ENCODE measurements at regions not wholly inside any gene's neighbourhood (a gene's known extent, or its start where the extent isn't known, plus 50 kb on each side); places are given as distances from the start of the nearest gene placed in this dataset.

DNA sequence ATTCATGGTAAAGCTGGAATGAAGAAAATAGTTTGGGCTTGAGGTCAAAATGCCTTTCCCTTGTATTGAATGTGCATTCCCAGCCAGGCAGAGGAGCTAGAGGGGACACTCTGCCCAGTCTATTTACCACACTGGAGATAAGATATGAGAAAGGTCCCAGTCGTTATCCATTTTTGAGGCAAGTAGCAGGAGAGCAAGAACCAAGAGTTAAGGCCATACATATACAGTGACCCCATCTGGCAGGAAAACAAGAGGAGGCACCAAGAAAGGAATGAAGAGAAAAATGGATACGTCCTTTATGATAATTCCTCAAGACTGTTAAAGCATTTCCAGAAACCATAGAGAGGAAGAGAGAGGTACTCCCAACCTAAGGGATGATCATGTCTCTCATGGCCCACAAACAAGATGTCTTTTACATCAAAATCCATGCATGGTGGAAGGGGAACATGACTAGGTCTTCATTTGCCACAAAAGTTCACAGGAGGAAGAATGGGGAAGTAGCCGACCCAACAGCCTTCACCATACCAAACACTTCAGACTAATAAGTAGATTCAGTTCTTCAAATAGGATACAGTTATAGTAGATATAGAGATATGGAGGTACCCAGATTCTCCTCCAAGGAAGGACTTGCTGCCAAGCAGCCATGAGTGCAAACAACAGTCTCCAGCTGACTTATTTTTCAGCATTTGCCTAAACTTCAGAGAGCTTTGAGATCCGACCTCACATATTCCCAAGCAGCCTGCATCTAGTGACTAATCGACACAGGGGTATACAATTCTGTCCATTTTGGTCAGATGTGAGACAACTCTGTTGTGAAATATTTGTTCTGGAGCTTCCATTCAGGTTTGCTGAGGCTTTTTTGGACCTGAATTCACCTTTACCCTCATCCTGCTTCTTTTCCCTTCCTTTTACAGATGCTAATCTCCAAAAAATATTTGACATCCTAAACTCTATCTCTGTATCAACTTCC, 61.1 kb upstream of the CCDC71L start:
- no peak for DNase-seq
- in situ Hi-C loops (cut with HindIII; ENCODE audit: low pct_ligation_motif_present, low sequenced_read_pairs) = no loop called here
- TF ChIP-seq, protein P1, sequence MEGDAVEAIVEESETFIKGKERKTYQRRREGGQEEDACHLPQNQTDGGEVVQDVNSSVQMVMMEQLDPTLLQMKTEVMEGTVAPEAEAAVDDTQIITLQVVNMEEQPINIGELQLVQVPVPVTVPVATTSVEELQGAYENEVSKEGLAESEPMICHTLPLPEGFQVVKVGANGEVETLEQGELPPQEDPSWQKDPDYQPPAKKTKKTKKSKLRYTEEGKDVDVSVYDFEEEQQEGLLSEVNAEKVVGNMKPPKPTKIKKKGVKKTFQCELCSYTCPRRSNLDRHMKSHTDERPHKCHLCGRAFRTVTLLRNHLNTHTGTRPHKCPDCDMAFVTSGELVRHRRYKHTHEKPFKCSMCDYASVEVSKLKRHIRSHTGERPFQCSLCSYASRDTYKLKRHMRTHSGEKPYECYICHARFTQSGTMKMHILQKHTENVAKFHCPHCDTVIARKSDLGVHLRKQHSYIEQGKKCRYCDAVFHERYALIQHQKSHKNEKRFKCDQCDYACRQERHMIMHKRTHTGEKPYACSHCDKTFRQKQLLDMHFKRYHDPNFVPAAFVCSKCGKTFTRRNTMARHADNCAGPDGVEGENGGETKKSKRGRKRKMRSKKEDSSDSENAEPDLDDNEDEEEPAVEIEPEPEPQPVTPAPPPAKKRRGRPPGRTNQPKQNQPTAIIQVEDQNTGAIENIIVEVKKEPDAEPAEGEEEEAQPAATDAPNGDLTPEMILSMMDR (IDR thresholded peaks at IDR 0.05; ENCODE audit: low read depth, low read length, missing control alignments) = no peak
- no peaks in the 10 kb centered on the region for H3K27me3 ChIP-seq (replicated peaks)
- no peaks in the 10 kb centered on the region for H3K36me3 ChIP-seq (replicated peaks)
- no peak overlapping the region for H3K4me3 ChIP-seq (ENCODE audit: low read depth, low read length)
- no peak overlapping the region for H3K27ac ChIP-seq

DNA sequence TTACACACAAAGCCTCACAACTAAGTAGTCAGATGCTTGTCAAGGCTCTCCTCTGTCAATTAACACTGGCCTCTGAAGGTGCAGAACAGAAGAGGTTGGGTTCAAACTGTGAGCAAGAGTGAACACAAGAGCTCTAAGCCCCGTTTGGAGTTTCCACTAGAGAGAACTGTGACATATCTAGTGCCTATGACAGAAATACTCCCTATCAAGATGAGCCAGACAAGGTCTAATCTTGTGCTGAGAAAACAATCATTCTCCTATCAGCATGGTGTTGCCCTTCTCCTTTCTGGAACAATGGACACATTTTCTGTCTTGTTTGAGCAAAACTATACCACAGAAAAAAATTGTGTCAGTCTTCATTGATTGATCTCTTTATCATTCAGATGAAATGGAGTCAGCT, 62.4 kb upstream of the CCDC71L start:
- TF ChIP-seq, protein P1 (IDR thresholded peaks at IDR 0.05; ENCODE audit: low read depth, low read length, missing control alignments) = no peak
- H3K4me3 ChIP-seq (ENCODE audit: low read depth, low read length) = no peak overlapping the region
- no peaks in the 10 kb centered on the region for H3K36me3 ChIP-seq (replicated peaks)
- H3K27me3 ChIP-seq (replicated peaks) = no peaks in the 10 kb centered on the region
- in situ Hi-C loops (cut with HindIII; ENCODE audit: low pct_ligation_motif_present, low sequenced_read_pairs) = no loop called here
- H3K27ac ChIP-seq = no peak overlapping the region
- no peak for DNase-seq

DNA sequence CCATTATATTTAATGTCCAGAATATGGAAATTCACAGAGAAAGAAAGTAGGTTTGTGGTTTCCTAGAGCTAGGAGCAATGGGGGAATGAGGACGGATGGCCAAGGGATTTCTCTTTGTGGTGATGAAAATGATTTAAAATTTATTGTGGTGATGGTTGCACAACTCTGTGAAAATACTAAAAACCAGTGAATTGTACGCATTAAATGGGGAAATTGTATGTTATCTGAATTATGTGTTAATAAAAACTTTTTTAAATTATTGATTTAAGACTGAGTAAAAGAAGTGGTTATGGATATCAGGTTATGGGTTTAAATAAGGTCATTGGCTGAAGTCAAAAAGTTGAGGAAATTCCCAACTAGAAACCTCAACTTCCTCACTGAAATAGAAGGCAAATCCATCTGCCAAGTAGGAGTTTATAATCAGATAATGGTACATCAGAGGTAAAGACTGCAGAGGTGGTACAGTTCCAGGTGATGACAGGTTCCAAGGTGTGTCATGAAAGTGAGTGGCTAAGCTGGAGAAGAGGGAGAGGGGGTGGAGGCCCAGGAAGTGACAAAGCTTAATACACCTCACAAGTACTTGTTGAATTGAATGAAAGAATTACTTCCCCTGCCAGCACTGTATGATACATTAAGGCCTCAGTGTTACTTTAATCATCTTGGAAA, 68.9 kb upstream of the CCDC71L start:
- no peak overlapping the region for H3K4me3 ChIP-seq (ENCODE audit: low read depth, low read length)
- H3K27me3 ChIP-seq (replicated peaks) = no peaks in the 10 kb centered on the region
- H3K27ac ChIP-seq = no peak overlapping the region
- in situ Hi-C loops (cut with HindIII; ENCODE audit: low pct_ligation_motif_present, low sequenced_read_pairs) = no loop called here
- TF ChIP-seq, protein P1 (IDR thresholded peaks at IDR 0.05; ENCODE audit: low read depth, low read length, missing control alignments) = no peak
- H3K36me3 ChIP-seq (replicated peaks) = no peaks in the 10 kb centered on the region
- DNase-seq = no peak

DNA sequence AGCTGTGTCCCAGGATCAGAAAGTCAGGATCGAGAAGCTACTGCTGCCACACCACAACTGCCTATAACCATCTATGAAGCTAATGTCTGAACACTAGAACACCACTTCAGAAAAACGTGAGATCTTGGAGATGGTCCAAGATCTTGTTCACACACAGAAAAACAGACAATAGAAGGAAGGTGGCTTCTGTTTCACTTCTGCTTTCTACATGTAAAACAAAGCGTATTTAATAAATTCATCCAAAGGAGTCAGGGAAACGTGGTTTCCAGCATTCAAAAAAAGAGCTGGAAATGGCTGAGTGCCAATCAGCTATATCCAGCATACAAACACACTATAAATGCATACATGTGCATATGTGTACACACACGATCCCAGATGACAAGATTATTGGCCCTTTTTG, 70.2 kb upstream of the CCDC71L start:
- H3K27me3 ChIP-seq (replicated peaks) = no peaks in the 10 kb centered on the region
- H3K36me3 ChIP-seq (replicated peaks) = no peaks in the 10 kb centered on the region
- H3K4me3 ChIP-seq (ENCODE audit: low read depth, low read length) = no peak overlapping the region
- in situ Hi-C loops (cut with HindIII; ENCODE audit: low pct_ligation_motif_present, low sequenced_read_pairs) = no loop called here
- TF ChIP-seq, protein P1 (IDR thresholded peaks at IDR 0.05; ENCODE audit: low read depth, low read length, missing control alignments) = no peak
- DNase-seq = no peak
- no peak overlapping the region for H3K27ac ChIP-seq

DNA sequence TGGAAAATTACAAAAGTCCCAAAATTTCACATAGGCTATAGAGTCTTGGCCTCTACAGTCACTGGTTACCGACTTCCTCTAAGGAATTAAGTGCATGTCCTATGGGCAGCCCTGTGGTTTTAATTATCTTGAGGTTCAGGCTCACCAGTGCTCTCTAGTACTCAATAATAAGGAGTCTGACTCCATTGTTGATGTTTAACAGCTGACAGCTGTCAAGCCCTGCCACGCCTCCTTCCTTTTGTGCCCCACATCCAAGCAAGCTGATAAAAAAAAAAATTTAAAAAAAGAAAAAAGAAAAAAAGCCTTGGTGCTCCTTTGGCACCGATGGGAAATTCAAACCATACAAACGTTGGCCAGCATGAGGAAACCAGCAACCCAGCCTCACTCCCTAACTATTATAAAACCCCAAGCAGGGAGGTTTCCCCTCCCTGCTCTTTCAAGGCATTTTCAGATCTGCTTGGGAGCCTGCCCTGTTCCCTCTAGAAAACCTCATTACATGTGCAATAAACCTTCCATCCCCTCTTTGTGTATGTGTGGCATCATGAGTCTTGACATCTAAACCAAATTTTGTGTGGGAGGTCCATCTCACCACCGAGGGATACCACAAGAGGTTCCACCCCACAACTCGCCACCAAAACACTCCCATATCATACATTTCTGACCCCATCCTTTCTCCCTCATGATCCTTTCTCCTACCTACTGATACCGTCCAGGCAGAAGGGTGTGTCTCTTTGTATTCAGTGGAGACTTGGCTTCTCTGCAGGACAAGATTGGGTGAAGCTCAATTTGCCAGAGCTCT, 70.9 kb upstream of the CCDC71L start:
- TF ChIP-seq, protein P1 (IDR thresholded peaks at IDR 0.05; ENCODE audit: low read depth, low read length, missing control alignments) = no peak

More for the DNA sequence above, 70.9 kb upstream of the CCDC71L start:
- DNase-seq = no peak
- H3K4me3 ChIP-seq (ENCODE audit: low read depth, low read length) = no peak overlapping the region
- no peak overlapping the region for H3K27ac ChIP-seq
- in situ Hi-C loops (cut with HindIII; ENCODE audit: low pct_ligation_motif_present, low sequenced_read_pairs) = no loop called here
- no peaks in the 10 kb centered on the region for H3K36me3 ChIP-seq (replicated peaks)
- no peaks in the 10 kb centered on the region for H3K27me3 ChIP-seq (replicated peaks)
